ENCODE measurements at regions not wholly inside any gene's neighbourhood (a gene's known extent, or its start where the extent isn't known, plus 50 kb on each side); places are given as distances from the start of the nearest gene placed in this dataset.

- TF ChIP-seq POLR2AphosphoS5 (IDR thresholded peaks at IDR 0.05; ENCODE audit: low read depth, low read length) (no peak), CBX5 (IDR thresholded peaks at IDR 0.05; ENCODE audit: low read depth, low read length) (no peak)
These were observed 100.6 kb upstream of the LHCGR start (continued) for GRCh38 chr2:48856144-48856543.
